HEK293 (cell line): ENCODE measurements at regions not wholly inside any gene's neighbourhood (a gene's known extent, or its start where the extent isn't known, plus 50 kb on each side); places are given as distances from the start of the nearest gene placed in this dataset.

Experiments
- CTCF ChIP-seq: fragments of 450-650 bp; formaldehyde crosslinking; IDR thresholded peaks from 2 replicates; pipeline ENCODE4 v1.5.1; 2016; ENCODE audit warnings: missing biosample characterization, missing genetic modification characterization
- ZBTB26 ChIP-seq: fragments of 450-650 bp; formaldehyde crosslinking; optimal IDR thresholded peaks from 2 replicates; pipeline ENCODE3; 2016; ENCODE audit warnings: missing biosample characterization, mild to moderate bottlenecking, missing genetic modification characterization
- ZBTB49 ChIP-seq: fragments of 450-650 bp; formaldehyde crosslinking; IDR thresholded peaks from 2 replicates; pipeline ENCODE4 v1.5.1; 2016; ENCODE audit warnings: missing biosample characterization, missing genetic modification characterization, low read depth
- ZNF280D ChIP-seq: fragments of 450-650 bp; formaldehyde crosslinking; IDR thresholded peaks from 2 replicates; pipeline ENCODE4 v1.5.1; 2016; ENCODE audit warnings: missing biosample characterization, missing genetic modification characterization

- TF ChIP-seq ZBTB26 = no peak
- no peak for TF ChIP-seq CTCF (tag by site-specific recombination)
- TF ChIP-seq ZBTB49 (tag by site-specific recombination) = no peak
- no peak for TF ChIP-seq ZNF280D (tag by site-specific recombination)
Measured at GRCh38 chr5:44535621-44536020, 146.4 kb upstream of the FGF10 start.
